ENCODE measurements at regions not wholly inside any gene's neighbourhood (a gene's known extent, or its start where the extent isn't known, plus 50 kb on each side); places are given as distances from the start of the nearest gene placed in this dataset.

DNA sequence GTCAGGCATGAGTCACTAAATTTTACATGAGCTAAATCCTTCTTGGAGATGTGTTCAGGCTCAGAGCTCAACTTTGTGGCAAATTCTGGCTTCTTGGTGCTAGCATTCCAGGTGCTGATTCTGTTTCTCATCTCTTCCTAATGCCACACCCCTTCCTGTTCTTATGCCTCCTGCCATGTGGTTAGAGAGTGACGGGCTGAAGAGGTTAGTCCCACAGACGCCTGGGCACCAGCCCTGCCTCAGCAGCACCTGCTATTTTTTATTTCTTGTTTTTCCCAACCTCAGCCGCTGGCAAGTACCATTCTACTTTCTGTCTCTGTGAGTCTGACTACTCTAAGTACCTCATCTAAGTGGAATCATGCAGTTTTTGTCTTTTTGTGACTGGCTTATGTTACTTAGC lies 329.5 kb downstream of the KCNRG start:
- Histone ChIP-seq H3K4me1 (ENCODE audit: control insufficient read depth, extremely low read depth, insufficient read depth, low read length) (no peaks in the 10 kb centered on the region), H3K9ac (ENCODE audit: insufficient read depth, low read length) (no peak overlapping the region), H3K27me3 (ENCODE audit: control insufficient read depth, insufficient read depth, low read length) (peaks cover 6% of the 10 kb centered on the region), H3K4me3 (replicated peaks in 1 of 4; ENCODE audit: control extremely low read depth in 1 of 4, insufficient read depth in 1 of 4, low read depth in 3 of 4, low read length in 4 of 4) (no peak overlapping the region), H3K36me3 (ENCODE audit: control insufficient read depth, insufficient read depth, low read length) (no peaks in the 10 kb centered on the region), H3K4me2 (ENCODE audit: extremely low read depth, insufficient read depth, low read length) (no peak overlapping the region), H3K79me2 (ENCODE audit: control insufficient read depth, insufficient read depth, low read length) (no peaks in the 10 kb centered on the region), H4K20me1 (ENCODE audit: control insufficient read depth, extremely low read depth, insufficient read depth, low read length) (no peaks in the 10 kb centered on the region), H3K9me3 (ENCODE audit: control insufficient read depth, insufficient read depth, low read depth, low read length) (no peaks in the 10 kb centered on the region), H2AFZ (ENCODE audit: low read length) (no peak overlapping the region), H3K27ac (ENCODE audit: insufficient read depth, low read length) (no peak overlapping the region)
- no peak for TF ChIP-seq EZH2 (IDR thresholded peaks at IDR 0.05; ENCODE audit: low read length, missing control alignments)
- TF ChIP-seq CTCF (conservative IDR thresholded peaks at IDR 0.05 in 1 of 2, IDR thresholded peaks at IDR 0.05 in 1 of 2; ENCODE audit: low read depth in 1 of 2, low read length in 2 of 2): no peak
- no peak for DNase-seq (ENCODE audit: low read depth in 2 of 2)

- no peaks in the 10 kb centered on the region for H3K79me2 ChIP-seq (ENCODE audit: control insufficient read depth, insufficient read depth, low read length)
- no peaks in the 10 kb centered on the region for H4K20me1 ChIP-seq (ENCODE audit: control insufficient read depth, extremely low read depth, insufficient read depth, low read length)
- no peak overlapping the region for H3K4me3 ChIP-seq (replicated peaks in 1 of 4; ENCODE audit: control extremely low read depth in 1 of 4, insufficient read depth in 1 of 4, low read depth in 3 of 4, low read length in 4 of 4)
- H3K4me2 ChIP-seq (ENCODE audit: extremely low read depth, insufficient read depth, low read length): no peak overlapping the region
- H3K9ac ChIP-seq (ENCODE audit: insufficient read depth, low read length): no peak overlapping the region
- H3K4me1 ChIP-seq (ENCODE audit: control insufficient read depth, extremely low read depth, insufficient read depth, low read length): no peaks in the 10 kb centered on the region
- no peak overlapping the region for H2AFZ ChIP-seq (ENCODE audit: low read length)
- no peak overlapping the region for H3K27ac ChIP-seq (ENCODE audit: insufficient read depth, low read length)
- TF ChIP-seq CTCF (conservative IDR thresholded peaks at IDR 0.05 in 1 of 2, IDR thresholded peaks at IDR 0.05 in 1 of 2; ENCODE audit: low read depth in 1 of 2, low read length in 2 of 2) (no peak), EZH2 (IDR thresholded peaks at IDR 0.05; ENCODE audit: low read length, missing control alignments) (no peak)
- no peak for DNase-seq (ENCODE audit: low read depth in 2 of 2)
- no peaks in the 10 kb centered on the region for H3K36me3 ChIP-seq (ENCODE audit: control insufficient read depth, insufficient read depth, low read length)
- H3K9me3 ChIP-seq (ENCODE audit: control insufficient read depth, insufficient read depth, low read depth, low read length): no peaks in the 10 kb centered on the region
- H3K27me3 ChIP-seq (ENCODE audit: control insufficient read depth, insufficient read depth, low read length): peaks cover 6% of the 10 kb centered on the region
These were observed 330.6 kb downstream of the KCNRG start for GRCh38 chr13:50345804-50346203.

GRCh38 chr13:50348371-50348770 lies 333.1 kb downstream of the KCNRG start:
- no peaks in the 10 kb centered on the region for H3K9me3 ChIP-seq (ENCODE audit: control insufficient read depth, insufficient read depth, low read depth, low read length)

More at GRCh38 chr13:50348371-50348770, 333.1 kb downstream of the KCNRG start:
- H3K36me3 ChIP-seq (ENCODE audit: control insufficient read depth, insufficient read depth, low read length): no peaks in the 10 kb centered on the region
- TF ChIP-seq EZH2 (IDR thresholded peaks at IDR 0.05; ENCODE audit: low read length, missing control alignments) (no peak), CTCF (conservative IDR thresholded peaks at IDR 0.05 in 1 of 2, IDR thresholded peaks at IDR 0.05 in 1 of 2; ENCODE audit: low read depth in 1 of 2, low read length in 2 of 2) (no peak)
- H3K4me1 ChIP-seq (ENCODE audit: control insufficient read depth, extremely low read depth, insufficient read depth, low read length): no peaks in the 10 kb centered on the region
- H3K27me3 ChIP-seq (ENCODE audit: control insufficient read depth, insufficient read depth, low read length): peaks cover 6% of the 10 kb centered on the region
- H3K4me3 ChIP-seq (replicated peaks in 1 of 4; ENCODE audit: control extremely low read depth in 1 of 4, insufficient read depth in 1 of 4, low read depth in 3 of 4, low read length in 4 of 4): no peak overlapping the region
- no peaks in the 10 kb centered on the region for H3K79me2 ChIP-seq (ENCODE audit: control insufficient read depth, insufficient read depth, low read length)
- no peaks in the 10 kb centered on the region for H4K20me1 ChIP-seq (ENCODE audit: control insufficient read depth, extremely low read depth, insufficient read depth, low read length)
- H3K4me2 ChIP-seq (ENCODE audit: extremely low read depth, insufficient read depth, low read length): no peak overlapping the region
- no peak overlapping the region for H3K9ac ChIP-seq (ENCODE audit: insufficient read depth, low read length)
- no peak overlapping the region for H3K27ac ChIP-seq (ENCODE audit: insufficient read depth, low read length)
- no peak overlapping the region for H2AFZ ChIP-seq (ENCODE audit: low read length)
- no peak for DNase-seq (ENCODE audit: low read depth in 2 of 2)

Data from fibroblast of lung (primary cell).